ENCODE measurements at regions not wholly inside any gene's neighbourhood (a gene's known extent, or its start where the extent isn't known, plus 50 kb on each side); places are given as distances from the start of the nearest gene placed in this dataset.

GRCh38 chr11:90855531-90855930 is 632.7 kb upstream of the CHORDC1 start:
- H3K36me3 ChIP-seq (ENCODE audit: control insufficient read depth in 3 of 3, insufficient read depth in 3 of 3, low read length in 3 of 3) = no peaks in the 10 kb centered on the region
- no peaks in the 10 kb centered on the region for H3K27me3 ChIP-seq (ENCODE audit: control insufficient read depth in 3 of 3, insufficient read depth in 3 of 3, low read length in 3 of 3)
- no peaks in the 10 kb centered on the region for H3K4me1 ChIP-seq (ENCODE audit: control insufficient read depth in 3 of 3, insufficient read depth in 3 of 3, low read length in 3 of 3)
- no peaks in the 10 kb centered on the region for H3K9me3 ChIP-seq (ENCODE audit: control insufficient read depth in 3 of 3, low read length in 3 of 3)
- H3K9ac ChIP-seq (ENCODE audit: low read depth in 1 of 3, low read length in 3 of 3) = no peak overlapping the region
- no peak overlapping the region for H3K4me3 ChIP-seq (ENCODE audit: low read length in 3 of 3)
- no peak overlapping the region for H3K27ac ChIP-seq (ENCODE audit: low read depth, low read length)

DNA sequence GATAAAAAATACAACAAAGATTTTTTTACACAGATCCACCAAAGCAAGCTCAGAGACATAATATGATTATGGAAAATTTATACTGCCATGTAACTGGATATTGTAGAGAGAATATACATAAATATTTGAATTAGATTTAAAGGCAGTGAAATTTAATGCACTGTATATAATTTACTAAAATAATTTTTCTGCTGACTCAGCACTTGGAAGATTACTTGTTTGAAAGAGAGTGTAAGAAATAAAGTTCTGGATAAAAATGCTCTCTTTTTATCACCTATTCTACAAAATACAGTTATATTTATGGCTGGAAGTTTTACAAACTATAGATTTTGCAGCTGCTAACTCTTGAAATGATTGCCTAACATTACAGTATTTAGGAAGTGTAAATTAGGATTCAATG is 628.3 kb upstream of the CHORDC1 start:
- H3K4me3 ChIP-seq (ENCODE audit: low read length in 3 of 3) = no peak overlapping the region
- H3K27ac ChIP-seq (ENCODE audit: low read depth, low read length) = no peak overlapping the region
- H3K36me3 ChIP-seq (ENCODE audit: control insufficient read depth in 3 of 3, insufficient read depth in 3 of 3, low read length in 3 of 3) = no peaks in the 10 kb centered on the region
- no peaks in the 10 kb centered on the region for H3K9me3 ChIP-seq (ENCODE audit: control insufficient read depth in 3 of 3, low read length in 3 of 3)
- H3K27me3 ChIP-seq (ENCODE audit: control insufficient read depth in 3 of 3, insufficient read depth in 3 of 3, low read length in 3 of 3) = no peaks in the 10 kb centered on the region
- no peak overlapping the region for H3K9ac ChIP-seq (ENCODE audit: low read depth in 1 of 3, low read length in 3 of 3)
- no peaks in the 10 kb centered on the region for H3K4me1 ChIP-seq (ENCODE audit: control insufficient read depth in 3 of 3, insufficient read depth in 3 of 3, low read length in 3 of 3)

DNA sequence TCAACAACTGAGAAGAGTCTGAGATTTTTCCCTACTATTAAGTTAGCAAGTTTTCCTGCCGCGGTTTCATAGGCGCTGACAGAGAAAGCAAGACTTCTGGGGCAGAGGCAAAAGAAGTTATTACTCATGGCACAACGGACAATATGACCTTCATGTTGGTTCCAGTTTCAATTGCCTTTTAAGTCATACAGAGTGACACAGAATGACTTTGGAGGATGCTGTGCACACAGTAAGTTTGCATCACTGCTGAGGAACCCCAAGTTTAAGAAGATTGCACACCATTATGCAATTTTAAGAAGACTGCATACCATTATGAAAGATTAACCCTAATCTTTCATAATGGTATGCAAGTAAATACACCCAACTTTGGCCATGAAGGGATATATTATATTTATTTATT is 626.5 kb upstream of the CHORDC1 start:
- Histone ChIP-seq H3K27ac (ENCODE audit: low read depth, low read length) (no peak overlapping the region), H3K9ac (ENCODE audit: low read depth in 1 of 3, low read length in 3 of 3) (no peak overlapping the region), H3K4me1 (ENCODE audit: control insufficient read depth in 3 of 3, insufficient read depth in 3 of 3, low read length in 3 of 3) (no peaks in the 10 kb centered on the region), H3K27me3 (ENCODE audit: control insufficient read depth in 3 of 3, insufficient read depth in 3 of 3, low read length in 3 of 3) (no peaks in the 10 kb centered on the region), H3K9me3 (ENCODE audit: control insufficient read depth in 3 of 3, low read length in 3 of 3) (no peaks in the 10 kb centered on the region), H3K36me3 (ENCODE audit: control insufficient read depth in 3 of 3, insufficient read depth in 3 of 3, low read length in 3 of 3) (no peaks in the 10 kb centered on the region), H3K4me3 (ENCODE audit: low read length in 3 of 3) (no peak overlapping the region)

GRCh38 chr11:90847268-90847886 is 624.5 kb upstream of the CHORDC1 start:
- Histone ChIP-seq H3K27ac (ENCODE audit: low read depth, low read length) (no peak overlapping the region), H3K9ac (ENCODE audit: low read depth in 1 of 3, low read length in 3 of 3) (no peak overlapping the region), H3K4me3 (ENCODE audit: low read length in 3 of 3) (no peak overlapping the region), H3K36me3 (ENCODE audit: control insufficient read depth in 3 of 3, insufficient read depth in 3 of 3, low read length in 3 of 3) (no peaks in the 10 kb centered on the region), H3K27me3 (ENCODE audit: control insufficient read depth in 3 of 3, insufficient read depth in 3 of 3, low read length in 3 of 3) (no peaks in the 10 kb centered on the region), H3K9me3 (ENCODE audit: control insufficient read depth in 3 of 3, low read length in 3 of 3) (no peaks in the 10 kb centered on the region), H3K4me1 (ENCODE audit: control insufficient read depth in 3 of 3, insufficient read depth in 3 of 3, low read length in 3 of 3) (no peaks in the 10 kb centered on the region)

DNA sequence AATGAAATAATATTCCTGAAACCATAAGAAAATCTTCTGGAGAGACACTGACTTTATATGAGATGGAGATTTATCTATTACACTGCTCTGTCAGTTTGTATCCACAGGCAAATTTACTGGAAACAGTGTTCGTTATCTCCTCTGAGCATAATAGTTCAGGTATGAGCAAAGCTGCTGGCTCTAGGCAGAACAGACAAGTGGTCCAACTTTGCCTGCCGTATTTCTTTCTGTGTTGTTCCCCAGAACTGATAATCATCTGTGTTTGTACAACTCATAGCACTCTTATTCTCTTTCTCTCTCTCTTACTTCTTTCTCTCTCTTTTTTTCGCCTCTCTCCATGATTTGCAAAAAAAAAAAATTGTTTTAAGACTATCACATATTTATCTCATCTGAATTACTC is 623.8 kb upstream of the CHORDC1 start:
- Histone ChIP-seq H3K4me1 (ENCODE audit: control insufficient read depth in 3 of 3, insufficient read depth in 3 of 3, low read length in 3 of 3) (no peaks in the 10 kb centered on the region), H3K27ac (ENCODE audit: low read depth, low read length) (no peak overlapping the region), H3K9ac (ENCODE audit: low read depth in 1 of 3, low read length in 3 of 3) (no peak overlapping the region), H3K27me3 (ENCODE audit: control insufficient read depth in 3 of 3, insufficient read depth in 3 of 3, low read length in 3 of 3) (no peaks in the 10 kb centered on the region), H3K36me3 (ENCODE audit: control insufficient read depth in 3 of 3, insufficient read depth in 3 of 3, low read length in 3 of 3) (no peaks in the 10 kb centered on the region), H3K9me3 (ENCODE audit: control insufficient read depth in 3 of 3, low read length in 3 of 3) (no peaks in the 10 kb centered on the region), H3K4me3 (ENCODE audit: low read length in 3 of 3) (no peak overlapping the region)

DNA sequence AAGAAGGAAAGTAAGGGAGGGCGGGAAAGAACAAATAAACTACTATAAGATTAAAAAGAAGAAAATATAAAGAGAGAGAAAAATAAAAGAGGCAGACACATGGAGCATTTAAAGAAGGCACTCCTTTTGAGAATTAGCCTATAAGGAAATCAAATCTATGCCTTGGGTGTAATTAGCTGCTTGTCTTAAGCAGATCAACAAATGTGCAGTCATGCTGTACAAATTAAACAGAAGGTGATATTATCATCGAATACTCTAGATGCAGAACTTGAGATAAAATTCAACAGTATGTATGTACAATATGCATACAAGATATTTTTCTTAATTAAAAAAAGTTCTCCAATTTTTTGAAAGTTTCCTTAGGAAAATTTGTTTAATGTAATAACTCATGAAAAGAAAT is 623.0 kb upstream of the CHORDC1 start:
- Histone ChIP-seq H3K27ac (ENCODE audit: low read depth, low read length) (no peak overlapping the region), H3K4me3 (ENCODE audit: low read length in 3 of 3) (no peak overlapping the region), H3K9me3 (ENCODE audit: control insufficient read depth in 3 of 3, low read length in 3 of 3) (no peaks in the 10 kb centered on the region), H3K4me1 (ENCODE audit: control insufficient read depth in 3 of 3, insufficient read depth in 3 of 3, low read length in 3 of 3) (no peaks in the 10 kb centered on the region), H3K36me3 (ENCODE audit: control insufficient read depth in 3 of 3, insufficient read depth in 3 of 3, low read length in 3 of 3) (no peaks in the 10 kb centered on the region), H3K9ac (ENCODE audit: low read depth in 1 of 3, low read length in 3 of 3) (no peak overlapping the region), H3K27me3 (ENCODE audit: control insufficient read depth in 3 of 3, insufficient read depth in 3 of 3, low read length in 3 of 3) (no peaks in the 10 kb centered on the region)

GRCh38 chr11:90845126-90845525 is 622.3 kb upstream of the CHORDC1 start:
- Histone ChIP-seq H3K4me1 (ENCODE audit: control insufficient read depth in 3 of 3, insufficient read depth in 3 of 3, low read length in 3 of 3) (no peaks in the 10 kb centered on the region), H3K9me3 (ENCODE audit: control insufficient read depth in 3 of 3, low read length in 3 of 3) (no peaks in the 10 kb centered on the region)

DNA sequence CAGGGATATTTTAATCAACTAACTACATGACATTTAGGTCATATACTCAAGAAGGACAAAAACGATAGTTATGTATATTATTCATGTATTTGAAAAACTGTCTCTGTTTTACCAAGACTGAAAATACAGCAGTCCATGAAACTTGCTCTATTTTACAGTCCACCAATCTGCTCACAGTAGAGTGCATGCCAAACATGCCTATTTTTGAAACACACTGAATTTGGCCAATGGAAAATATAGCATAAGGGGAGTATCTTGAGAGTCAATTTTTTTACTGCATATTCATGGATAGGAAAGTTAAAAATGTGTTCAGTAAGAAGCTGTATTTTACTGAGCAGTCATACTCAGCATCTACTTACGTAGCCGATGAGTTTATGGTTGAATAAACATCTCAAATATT is 621.2 kb upstream of the CHORDC1 start:
- H3K9ac ChIP-seq (ENCODE audit: low read depth in 1 of 3, low read length in 3 of 3) = no peak overlapping the region
- H3K36me3 ChIP-seq (ENCODE audit: control insufficient read depth in 3 of 3, insufficient read depth in 3 of 3, low read length in 3 of 3) = no peaks in the 10 kb centered on the region
- no peak overlapping the region for H3K27ac ChIP-seq (ENCODE audit: low read depth, low read length)
- no peak overlapping the region for H3K4me3 ChIP-seq (ENCODE audit: low read length in 3 of 3)
- no peaks in the 10 kb centered on the region for H3K9me3 ChIP-seq (ENCODE audit: control insufficient read depth in 3 of 3, low read length in 3 of 3)
- H3K4me1 ChIP-seq (ENCODE audit: control insufficient read depth in 3 of 3, insufficient read depth in 3 of 3, low read length in 3 of 3) = no peaks in the 10 kb centered on the region
- H3K27me3 ChIP-seq (ENCODE audit: control insufficient read depth in 3 of 3, insufficient read depth in 3 of 3, low read length in 3 of 3) = no peaks in the 10 kb centered on the region

More at GRCh38 chr11:90845126-90845525, 622.3 kb upstream of the CHORDC1 start:
- H3K4me3 ChIP-seq (ENCODE audit: low read length in 3 of 3) = no peak overlapping the region
- no peaks in the 10 kb centered on the region for H3K27me3 ChIP-seq (ENCODE audit: control insufficient read depth in 3 of 3, insufficient read depth in 3 of 3, low read length in 3 of 3)
- no peak overlapping the region for H3K27ac ChIP-seq (ENCODE audit: low read depth, low read length)
- no peak overlapping the region for H3K9ac ChIP-seq (ENCODE audit: low read depth in 1 of 3, low read length in 3 of 3)
- H3K36me3 ChIP-seq (ENCODE audit: control insufficient read depth in 3 of 3, insufficient read depth in 3 of 3, low read length in 3 of 3) = no peaks in the 10 kb centered on the region

- H3K36me3 ChIP-seq (ENCODE audit: control insufficient read depth in 3 of 3, insufficient read depth in 3 of 3, low read length in 3 of 3) = no peaks in the 10 kb centered on the region
- H3K9ac ChIP-seq (ENCODE audit: low read depth in 1 of 3, low read length in 3 of 3) = no peak overlapping the region
- H3K9me3 ChIP-seq (ENCODE audit: control insufficient read depth in 3 of 3, low read length in 3 of 3) = no peaks in the 10 kb centered on the region
- H3K4me3 ChIP-seq (ENCODE audit: low read length in 3 of 3) = no peak overlapping the region
- H3K4me1 ChIP-seq (ENCODE audit: control insufficient read depth in 3 of 3, insufficient read depth in 3 of 3, low read length in 3 of 3) = no peaks in the 10 kb centered on the region
- no peak overlapping the region for H3K27ac ChIP-seq (ENCODE audit: low read depth, low read length)
- no peaks in the 10 kb centered on the region for H3K27me3 ChIP-seq (ENCODE audit: control insufficient read depth in 3 of 3, insufficient read depth in 3 of 3, low read length in 3 of 3)
Measured at GRCh38 chr11:90842681-90843080, 619.8 kb upstream of the CHORDC1 start.

GRCh38 chr11:90840071-90840470 is 617.2 kb upstream of the CHORDC1 start:
- H3K4me3 ChIP-seq (ENCODE audit: low read length in 3 of 3) = no peak overlapping the region
- no peaks in the 10 kb centered on the region for H3K36me3 ChIP-seq (ENCODE audit: control insufficient read depth in 3 of 3, insufficient read depth in 3 of 3, low read length in 3 of 3)
- H3K9ac ChIP-seq (ENCODE audit: low read depth in 1 of 3, low read length in 3 of 3) = no peak overlapping the region
- H3K9me3 ChIP-seq (ENCODE audit: control insufficient read depth in 3 of 3, low read length in 3 of 3) = no peaks in the 10 kb centered on the region
- no peaks in the 10 kb centered on the region for H3K4me1 ChIP-seq (ENCODE audit: control insufficient read depth in 3 of 3, insufficient read depth in 3 of 3, low read length in 3 of 3)
- H3K27ac ChIP-seq (ENCODE audit: low read depth, low read length) = no peak overlapping the region
- H3K27me3 ChIP-seq (ENCODE audit: control insufficient read depth in 3 of 3, insufficient read depth in 3 of 3, low read length in 3 of 3) = no peaks in the 10 kb centered on the region

DNA sequence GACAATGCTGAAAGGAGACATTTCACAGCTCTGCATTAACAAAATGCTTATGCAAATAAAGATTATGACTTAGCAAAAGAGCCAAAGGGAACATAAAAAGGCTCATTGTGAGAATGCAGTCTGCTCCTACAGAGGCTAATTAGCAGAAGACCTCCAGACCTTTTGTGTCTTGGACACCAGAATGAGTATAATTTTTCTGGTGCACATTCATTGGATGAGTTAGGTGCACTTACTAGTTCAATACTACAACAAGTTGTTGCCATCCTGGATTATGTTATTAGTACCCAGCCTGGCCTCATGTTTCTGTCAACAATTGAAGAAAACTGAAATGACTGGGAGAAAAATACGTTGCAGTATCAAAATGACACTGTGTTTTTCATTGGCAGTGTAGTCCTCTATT is 613.2 kb upstream of the CHORDC1 start:
- Histone ChIP-seq H3K36me3 (ENCODE audit: control insufficient read depth in 3 of 3, insufficient read depth in 3 of 3, low read length in 3 of 3) (no peaks in the 10 kb centered on the region), H3K27me3 (ENCODE audit: control insufficient read depth in 3 of 3, insufficient read depth in 3 of 3, low read length in 3 of 3) (no peaks in the 10 kb centered on the region), H3K27ac (ENCODE audit: low read depth, low read length) (no peak overlapping the region), H3K4me3 (ENCODE audit: low read length in 3 of 3) (no peak overlapping the region), H3K9ac (ENCODE audit: low read depth in 1 of 3, low read length in 3 of 3) (no peak overlapping the region), H3K9me3 (ENCODE audit: control insufficient read depth in 3 of 3, low read length in 3 of 3) (no peaks in the 10 kb centered on the region), H3K4me1 (ENCODE audit: control insufficient read depth in 3 of 3, insufficient read depth in 3 of 3, low read length in 3 of 3) (no peaks in the 10 kb centered on the region)

All from skeletal muscle tissue (tissue), 3 donors.